H1 (cell line): ENCODE measurements at regions not wholly inside any gene's neighbourhood (a gene's known extent, or its start where the extent isn't known, plus 50 kb on each side); places are given as distances from the start of the nearest gene placed in this dataset.

Experiments
- CTCF ChIA-PET: fragments of 300-600 bp; sonication (Branson Sonifier 250); formaldehyde crosslinking; loops from one replicate; lab custom pipeline; 2021; ENCODE audit not compliant: partially characterized antibody; lab: Charles Lee
- POLR2A ChIA-PET: fragments of 300-600 bp; sonication (Branson Sonifier 250); formaldehyde crosslinking; loops from one replicate; lab custom pipeline; 2021; ENCODE audit warnings: inconsistent platforms; ENCODE audit not compliant: partially characterized antibody; lab: Charles Lee
- DNase-seq, 2 experiments: peaks; one replicate each; pipeline versions ENCODE4 v3.0.0 to v3.0.0-alpha.2; 2010 to 2022; ENCODE audit warnings: low spot score in 2 of 2, low read depth in 1 of 2, mixed read lengths in 1 of 2
- FAIRE-seq: peaks from 2 replicates; lab custom pipeline; 2011; peaks lifted over from hg19 to GRCh38; lab: Jason Lieb, UNC
- H2AFZ ChIP-seq: 2 replicates; pipeline ENCODE4 v1.8.1; 2012; ENCODE audit warnings: low read length, inconsistent platforms
- H2AK5ac ChIP-seq: 2 replicates; pipeline ENCODE4 v1.6.1; 2013; ENCODE audit warnings: low read depth, low read length
- H2BK120ac ChIP-seq: replicated peaks from 2 replicates; pipeline ENCODE3; 2013; ENCODE audit warnings: low read depth, low read length, inconsistent platforms
- H2BK12ac ChIP-seq: 2 replicates; pipeline ENCODE4 v1.6.1; 2013; ENCODE audit warnings: low read depth, low read length
- H2BK15ac ChIP-seq: 2 replicates; pipeline ENCODE4 v1.6.1; 2013; ENCODE audit warnings: low read length
- H2BK20ac ChIP-seq: 2 replicates; pipeline ENCODE4 v1.6.1; 2013; ENCODE audit warnings: low read length
- H2BK5ac ChIP-seq: 2 replicates; pipeline ENCODE4 v1.6.1; 2013; ENCODE audit warnings: low read depth, low read length
- H3K14ac ChIP-seq: 2 replicates; pipeline ENCODE4 v1.6.1; 2013; ENCODE audit warnings: inconsistent platforms; ENCODE audit not compliant: insufficient read length
- H3K18ac ChIP-seq: 2 replicates; pipeline ENCODE4 v1.6.1; 2013; ENCODE audit warnings: low read length; ENCODE audit errors: extremely low read depth
- H3K23ac ChIP-seq: 2 replicates; pipeline ENCODE4 v1.6.1; 2013; ENCODE audit warnings: inconsistent platforms; ENCODE audit not compliant: insufficient read length
- H3K23me2 ChIP-seq: 2 replicates; pipeline ENCODE4 v1.6.1; 2013; ENCODE audit warnings: low read depth, low read length
- H3K27ac ChIP-seq: 2 replicates; pipeline ENCODE4 v1.6.1; 2011; ENCODE audit warnings: low read depth, low read length, inconsistent platforms
- H3K27me3 ChIP-seq, 4 experiments: replicated peaks in 1 of 4; 1 replicate in 1 of 4; 2 replicates in 3 of 4; pipeline versions ENCODE4 v1.6.1 to v1.8.1; 2011 to 2013; ENCODE audit warnings: low read length in 3 of 4, mild to moderate bottlenecking in 3 of 4, inconsistent platforms in 2 of 4, mixed read lengths in 2 of 4, moderate library complexity in 1 of 4; ENCODE audit not compliant: control insufficient read depth in 3 of 4, insufficient read depth in 3 of 4; ENCODE audit errors: extremely low read depth in 1 of 4
- H3K36me3 ChIP-seq, 4 experiments: 2 replicates each; pipeline versions ENCODE4 v1.6.1 to v1.8.1; 2011 to 2013; ENCODE audit warnings: mild to moderate bottlenecking in 4 of 4, low read length in 3 of 4, moderate library complexity in 2 of 4, control low read depth in 1 of 4, inconsistent platforms in 1 of 4; ENCODE audit not compliant: insufficient read depth in 4 of 4, control insufficient read depth in 2 of 4
- H3K4ac ChIP-seq: replicated peaks from 2 replicates; pipeline ENCODE3; 2013; ENCODE audit warnings: low read length, low read depth, mixed read lengths, inconsistent platforms; ENCODE audit not compliant: insufficient read length
- H3K4me1 ChIP-seq, 4 experiments: replicated peaks in 1 of 4; 1 replicate in 1 of 4; 2 replicates in 3 of 4; pipeline versions ENCODE4 v1.6.1 to v1.8.1; 2011 to 2013; ENCODE audit warnings: low read length in 3 of 4, inconsistent platforms in 2 of 4, mixed read lengths in 1 of 4; ENCODE audit not compliant: insufficient read depth in 4 of 4, control insufficient read depth in 3 of 4
- H3K4me2 ChIP-seq, 2 experiments: 2 replicates each; pipeline versions ENCODE4 v1.6.1 to v1.8.1; 2011 to 2013; ENCODE audit warnings: low read depth in 2 of 2, low read length in 2 of 2, control low read depth in 1 of 2, inconsistent platforms in 1 of 2, mild to moderate bottlenecking in 1 of 2; ENCODE audit not compliant: insufficient read depth in 1 of 2
- H3K4me3 ChIP-seq, 4 experiments: fragments of 200-600, 300-600 bp in 1 of 4; sonication (generic), shearing (Covaris generic), sonication (Bioruptor Twin) in 1 of 4; 2 replicates each; pipeline versions ENCODE4 v1.5.1 to v1.8.1; 2011 to 2016; ENCODE audit warnings: low read length in 4 of 4, low read depth in 3 of 4, control low read depth in 2 of 4, inconsistent platforms in 2 of 4, mild to moderate bottlenecking in 2 of 4, mixed read lengths in 1 of 4, moderate library complexity in 1 of 4; ENCODE audit not compliant: insufficient read depth in 2 of 4; ENCODE audit errors: extremely low read depth in 1 of 4
- H3K56ac ChIP-seq: replicated peaks from 2 replicates; pipeline ENCODE3; 2013; ENCODE audit warnings: low read depth, mild to moderate bottlenecking, mixed read lengths, low read length, inconsistent platforms; ENCODE audit not compliant: insufficient read length
- H3K79me1 ChIP-seq: 2 replicates; pipeline ENCODE4 v1.6.1; 2013; ENCODE audit warnings: low read depth, low read length, control low read depth
- H3K79me2 ChIP-seq, 2 experiments: 2 replicates each; pipeline versions ENCODE4 v1.6.1 to v1.8.1; 2012 to 2013; ENCODE audit warnings: low read length in 2 of 2, mild to moderate bottlenecking in 2 of 2, inconsistent platforms in 1 of 2; ENCODE audit not compliant: insufficient read depth in 2 of 2, control insufficient read depth in 1 of 2
- H3K9ac ChIP-seq, 4 experiments: replicated peaks in 1 of 4; 1 replicate in 1 of 4; 2 replicates in 3 of 4; pipeline versions ENCODE4 v1.6.1 to v1.8.1; 2011 to 2013; ENCODE audit warnings: low read depth in 3 of 4, low read length in 3 of 4, control low read depth in 2 of 4, mild to moderate bottlenecking in 2 of 4, moderate library complexity in 2 of 4, inconsistent platforms in 1 of 4; ENCODE audit errors: extremely low read depth in 1 of 4
- H3K9me3 ChIP-seq, 2 experiments: 2 replicates each; pipeline versions ENCODE4 v1.6.1 to v1.8.1; 2012 to 2013; ENCODE audit warnings: mild to moderate bottlenecking in 2 of 2, moderate library complexity in 2 of 2, control low read depth in 1 of 2, inconsistent platforms in 1 of 2, low read depth in 1 of 2, low read length in 1 of 2, mixed read lengths in 1 of 2; ENCODE audit not compliant: insufficient read depth in 2 of 2
- H4K20me1 ChIP-seq, 2 experiments: replicated peaks in 1 of 2; 2 replicates each; pipeline versions ENCODE3 to v1.8.1; 2011 to 2013; ENCODE audit warnings: inconsistent platforms in 2 of 2, low read length in 2 of 2, mild to moderate bottlenecking in 1 of 2; ENCODE audit not compliant: insufficient read depth in 2 of 2, control insufficient read depth in 1 of 2
- H4K5ac ChIP-seq: 2 replicates; pipeline ENCODE4 v1.6.1; 2013; ENCODE audit warnings: low read length, low read depth, mixed read lengths, inconsistent platforms; ENCODE audit not compliant: insufficient read length
- H4K8ac ChIP-seq: 2 replicates; pipeline ENCODE4 v1.8.0; 2013; ENCODE audit warnings: mild to moderate bottlenecking, moderate library complexity, low read length, inconsistent platforms; ENCODE audit not compliant: insufficient read depth; ENCODE audit errors: extremely low read depth
- H4K91ac ChIP-seq: replicated peaks from 2 replicates; pipeline ENCODE3; 2013; ENCODE audit warnings: low read length, mixed read lengths, inconsistent platforms; ENCODE audit not compliant: insufficient read length
- SIRT6 ChIP-seq: IDR thresholded peaks from one replicate; pipeline ENCODE4 v1.7.1; 2012; ENCODE audit warnings: low read length, inconsistent platforms
- WGBS, 2 experiments: shearing (Covaris generic) in 1 of 2; methylation state at CpG; one replicate each; pipeline versions ENCODE4 v1.1.6 to v1.1.7; 2013 to 2015; ENCODE audit warnings: low lambda C conversion rate in 2 of 2, mixed read lengths in 2 of 2, inconsistent platforms in 1 of 2, low coverage in 1 of 2, missing lambda C conversion rate in 1 of 2; ENCODE audit not compliant: insufficient replicate concordance in 2 of 2, insufficient coverage in 1 of 2, insufficient read length in 1 of 2; ENCODE audit errors: extremely low coverage in 1 of 2, missing lambda C conversion rate in 1 of 2; 5-methylcytosine and 5-hydroxymethylcytosine counted together

DNA sequence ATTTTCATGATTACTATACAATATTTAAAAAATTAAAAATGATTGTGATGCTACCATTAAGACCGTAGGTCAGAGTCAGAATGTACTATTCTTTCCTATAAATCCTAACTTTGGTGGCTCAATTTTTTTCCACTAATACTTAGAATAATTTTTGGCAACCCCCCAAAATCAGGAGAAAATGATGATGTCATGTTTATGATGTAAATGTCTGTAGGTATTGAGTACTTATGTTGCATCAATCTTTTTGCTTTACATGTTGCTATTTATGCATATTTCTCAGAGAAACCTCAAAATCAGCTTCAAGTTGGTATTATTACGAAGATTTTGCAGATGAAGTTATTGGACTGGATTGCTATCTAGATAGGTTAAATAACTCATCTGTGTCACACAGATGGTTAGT, 371.2 kb downstream of the ADGRL2 start:
- Histone ChIP-seq H4K91ac (no peak overlapping the region), H2AK5ac (no peak overlapping the region), H3K36me3 (no peaks in the 10 kb centered on the region), H4K5ac (no peak overlapping the region), H3K79me1 (no peaks in the 10 kb centered on the region), H3K4me2 (no peak overlapping the region), H3K14ac (no peak overlapping the region), H4K8ac (no peak overlapping the region), H3K56ac (no peak overlapping the region), H3K23me2 (no peaks in the 10 kb centered on the region), H3K27me3 (no peaks in the 10 kb centered on the region), H3K79me2 (no peaks in the 10 kb centered on the region), H3K27ac (no peak overlapping the region), H3K9ac (no peak overlapping the region), H2BK15ac (no peak overlapping the region), H3K4me1 (no peaks in the 10 kb centered on the region), H2AFZ (no peak overlapping the region), H2BK20ac (no peak overlapping the region), H3K18ac (no peak overlapping the region), H3K9me3 (no peaks in the 10 kb centered on the region; a peak in 1 of 4 replicates), H4K20me1 (no peaks in the 10 kb centered on the region), H2BK120ac (no peak overlapping the region), H3K4ac (no peak overlapping the region), H3K4me3 (no peak overlapping the region), H3K23ac (no peak overlapping the region), H2BK5ac (no peak overlapping the region), H2BK12ac (no peak overlapping the region)
- 91% methylated on average over 2 of the region's 2 CpGs; no CpG with 5 or more reads in 1 of the 2 experiments for WGBS, 2 experiments
- CTCF ChIA-PET, result no interaction called here
- FAIRE-seq (no peak), DNase-seq (no peak)
- POLR2A ChIA-PET, result no interaction called here
- no peak for TF ChIP-seq SIRT6
